Testis (tissue), 2 donors: ENCODE measurements at regions not wholly inside any gene's neighbourhood (a gene's known extent, or its start where the extent isn't known, plus 50 kb on each side); places are given as distances from the start of the nearest gene placed in this dataset.
"Not testable (repeated sequence)": the region's sequence is repeated elsewhere in the genome, so short reads cannot be mapped to it uniquely, and the experiment has no call there.

Experiments
- CTCF ChIP-seq, 3 experiments: fragments of 450-650 bp in 2 of 3; fragments of 200-600 bp in 1 of 3; sonication (generic) in 1 of 3; IDR thresholded peaks; one replicate each; pipeline ENCODE4 v1.5.1; 2016 to 2019; ENCODE audit warnings: antibody characterized with exemption in 3 of 3, mild to moderate bottlenecking in 2 of 3, moderate library complexity in 1 of 3
- POLR2A ChIP-seq: fragments of 450-650 bp; IDR thresholded peaks from one replicate; pipeline ENCODE4 v1.6.1; 2017; ENCODE audit warnings: antibody characterized with exemption, mild to moderate bottlenecking, moderate library complexity

- TF ChIP-seq CTCF (IDR thresholded peaks at IDR 0.05); POLR2A: not testable (repeated sequence)
These were observed 78.6 kb upstream of the LRPAP1 start for GRCh38 chr4:3610851-3611250.
